ENCODE measurements at regions not wholly inside any gene's neighbourhood (a gene's known extent, or its start where the extent isn't known, plus 50 kb on each side); places are given as distances from the start of the nearest gene placed in this dataset.

GRCh38 chr12:107826276-107826675, 51.8 kb downstream of the ASCL4 start:
- Mint-ChIP-seq H3K36me3 (ENCODE audit: low read depth) (no peaks in the 10 kb centered on the region), H3K27me3 (peaks cover 25% of the 10 kb centered on the region), H3K4me1 (ENCODE audit: low read depth) (no peaks in the 10 kb centered on the region), H3K4me3 (no peak overlapping the region), H3K27ac (no peak overlapping the region), H3K9me3 (peaks cover 30% of the 10 kb centered on the region)

- Mint-ChIP-seq H3K27me3 (peaks cover 26% of the 10 kb centered on the region), H3K4me3 (no peak overlapping the region), H3K36me3 (ENCODE audit: low read depth) (no peaks in the 10 kb centered on the region), H3K27ac (no peak overlapping the region), H3K9me3 (peaks cover 30% of the 10 kb centered on the region), H3K4me1 (ENCODE audit: low read depth) (no peaks in the 10 kb centered on the region)
Measured at GRCh38 chr12:107829271-107829670, 54.8 kb downstream of the ASCL4 start.

- peaks cover 39% of the 10 kb centered on the region for H3K27me3 Mint-ChIP-seq
Measured at GRCh38 chr12:107832441-107832840, 57.9 kb downstream of the ASCL4 start.

GRCh38 chr12:107840186-107840585, 65.7 kb downstream of the ASCL4 start:
- peaks cover 10% of the 10 kb centered on the region for H3K4me1 Mint-ChIP-seq (ENCODE audit: low read depth)
- peaks cover 41% of the 10 kb centered on the region for H3K27me3 Mint-ChIP-seq
- no peaks in the 10 kb centered on the region for H3K9me3 Mint-ChIP-seq
- no peaks in the 10 kb centered on the region for H3K36me3 Mint-ChIP-seq (ENCODE audit: low read depth)
- H3K27ac Mint-ChIP-seq: no peak overlapping the region
- no peak overlapping the region for H3K4me3 Mint-ChIP-seq

More at GRCh38 chr12:107832441-107832840, 57.9 kb downstream of the ASCL4 start:
- Mint-ChIP-seq H3K27ac (no peak overlapping the region), H3K36me3 (ENCODE audit: low read depth) (no peaks in the 10 kb centered on the region), H3K4me1 (ENCODE audit: low read depth) (no peaks in the 10 kb centered on the region), H3K4me3 (no peak overlapping the region), H3K9me3 (peaks cover 10% of the 10 kb centered on the region)

- Mint-ChIP-seq H3K36me3 (ENCODE audit: low read depth) (no peaks in the 10 kb centered on the region), H3K9me3 (no peaks in the 10 kb centered on the region), H3K27me3 (peaks cover 57% of the 10 kb centered on the region), H3K4me1 (ENCODE audit: low read depth) (peaks cover 10% of the 10 kb centered on the region), H3K27ac (no peak overlapping the region), H3K4me3 (no peak overlapping the region)
Measured at GRCh38 chr12:107843351-107844311, 69.1 kb downstream of the ASCL4 start.

GRCh38 chr12:107844312-107844921, 69.9 kb downstream of the ASCL4 start:
- Mint-ChIP-seq H3K27me3 (peaks cover 65% of the 10 kb centered on the region), H3K27ac (no peak overlapping the region), H3K4me3 (no peak overlapping the region), H3K4me1 (ENCODE audit: low read depth) (peaks cover 10% of the 10 kb centered on the region), H3K36me3 (ENCODE audit: low read depth) (no peaks in the 10 kb centered on the region), H3K9me3 (no peaks in the 10 kb centered on the region)

GRCh38 chr12:107845226-107845979, 70.9 kb downstream of the ASCL4 start:
- H3K36me3 Mint-ChIP-seq (ENCODE audit: low read depth): no peaks in the 10 kb centered on the region
- H3K27ac Mint-ChIP-seq: no peak overlapping the region
- peaks cover 62% of the 10 kb centered on the region for H3K27me3 Mint-ChIP-seq
- no peak overlapping the region for H3K4me3 Mint-ChIP-seq
- peaks cover 4% of the 10 kb centered on the region for H3K4me1 Mint-ChIP-seq (ENCODE audit: low read depth)
- no peaks in the 10 kb centered on the region for H3K9me3 Mint-ChIP-seq

- Mint-ChIP-seq H3K27ac (no peak overlapping the region), H3K4me1 (ENCODE audit: low read depth) (peaks cover 3% of the 10 kb centered on the region), H3K36me3 (ENCODE audit: low read depth) (no peaks in the 10 kb centered on the region), H3K9me3 (no peaks in the 10 kb centered on the region), H3K27me3 (peaks cover 57% of the 10 kb centered on the region), H3K4me3 (no peak overlapping the region)
Measured at GRCh38 chr12:107845980-107846659, 71.6 kb downstream of the ASCL4 start.

GRCh38 chr12:107847430-107847829, 72.9 kb downstream of the ASCL4 start:
- Mint-ChIP-seq H3K27ac (no peak overlapping the region), H3K9me3 (no peaks in the 10 kb centered on the region), H3K36me3 (ENCODE audit: low read depth) (no peaks in the 10 kb centered on the region), H3K4me1 (ENCODE audit: low read depth) (peaks cover 3% of the 10 kb centered on the region), H3K27me3 (peaks cover 55% of the 10 kb centered on the region), H3K4me3 (no peak overlapping the region)

- Mint-ChIP-seq H3K9me3 (no peaks in the 10 kb centered on the region), H3K4me1 (ENCODE audit: low read depth) (peaks cover 3% of the 10 kb centered on the region), H3K27ac (no peak overlapping the region)
Measured at GRCh38 chr12:107847830-107848229, 73.3 kb downstream of the ASCL4 start.

GRCh38 chr12:107853479-107853878, 79.0 kb downstream of the ASCL4 start:
- Mint-ChIP-seq H3K9me3 (no peaks in the 10 kb centered on the region), H3K4me1 (ENCODE audit: low read depth) (no peaks in the 10 kb centered on the region), H3K27me3 (peaks cover 59% of the 10 kb centered on the region), H3K36me3 (ENCODE audit: low read depth) (no peaks in the 10 kb centered on the region), H3K4me3 (no peak overlapping the region), H3K27ac (no peak overlapping the region)

More at GRCh38 chr12:107847830-107848229, 73.3 kb downstream of the ASCL4 start:
- Mint-ChIP-seq H3K4me3 (no peak overlapping the region), H3K27me3 (peaks cover 52% of the 10 kb centered on the region), H3K36me3 (ENCODE audit: low read depth) (no peaks in the 10 kb centered on the region)

- Mint-ChIP-seq H3K4me3 (no peak overlapping the region), H3K9me3 (no peaks in the 10 kb centered on the region), H3K27ac (no peak overlapping the region), H3K36me3 (ENCODE audit: low read depth) (no peaks in the 10 kb centered on the region), H3K27me3 (peaks cover 55% of the 10 kb centered on the region), H3K4me1 (ENCODE audit: low read depth) (no peaks in the 10 kb centered on the region)
Measured at GRCh38 chr12:107855471-107855870, 81.0 kb downstream of the ASCL4 start.

GRCh38 chr12:107856096-107856495, 81.6 kb downstream of the ASCL4 start:
- Mint-ChIP-seq H3K4me1 (ENCODE audit: low read depth) (no peaks in the 10 kb centered on the region), H3K27me3 (peaks cover 60% of the 10 kb centered on the region), H3K27ac (no peak overlapping the region), H3K9me3 (no peaks in the 10 kb centered on the region), H3K4me3 (no peak overlapping the region), H3K36me3 (ENCODE audit: low read depth) (no peaks in the 10 kb centered on the region)

- Mint-ChIP-seq H3K9me3 (no peaks in the 10 kb centered on the region), H3K4me3 (no peak overlapping the region), H3K4me1 (ENCODE audit: low read depth) (no peaks in the 10 kb centered on the region), H3K27me3 (peaks cover 66% of the 10 kb centered on the region), H3K36me3 (ENCODE audit: low read depth) (no peaks in the 10 kb centered on the region), H3K27ac (no peak overlapping the region)
Measured at GRCh38 chr12:107857191-107857590, 82.7 kb downstream of the ASCL4 start.
